Occipital lobe (tissue), 1 donor: ENCODE measurements at regions not wholly inside any gene's neighbourhood (a gene's known extent, or its start where the extent isn't known, plus 50 kb on each side); places are given as distances from the start of the nearest gene placed in this dataset.

Experiments used
- DNase-seq: peaks from one replicate; lab custom pipeline; 2025; lab: John Stamatoyannopoulos, UW

- no peak for DNase-seq
Measured at GRCh38 chr6:113630738-113631535, 226.2 kb upstream of the MARCKS start.

GRCh38 chr6:113631666-113632065 lies 225.5 kb upstream of the MARCKS start:
- DNase-seq = no peak

GRCh38 chr6:113632220-113632864 lies 224.8 kb upstream of the MARCKS start:
- no peak for DNase-seq

- DNase-seq = no peak
Measured at GRCh38 chr6:113633638-113634037, 223.5 kb upstream of the MARCKS start.

- no peak for DNase-seq
Measured at GRCh38 chr6:113634352-113635163, 222.6 kb upstream of the MARCKS start.

GRCh38 chr6:113635222-113635986 lies 221.7 kb upstream of the MARCKS start:
- DNase-seq = no peak

- no peak for DNase-seq
Measured at GRCh38 chr6:113636357-113636824, 220.8 kb upstream of the MARCKS start.

GRCh38 chr6:113640051-113640450 lies 217.1 kb upstream of the MARCKS start:
- DNase-seq = no peak

GRCh38 chr6:113642001-113642713 lies 215.0 kb upstream of the MARCKS start:
- no peak for DNase-seq

GRCh38 chr6:113642714-113643406 lies 214.3 kb upstream of the MARCKS start:
- DNase-seq = no peak

- no peak for DNase-seq
Measured at GRCh38 chr6:113643407-113643770, 213.8 kb upstream of the MARCKS start.

- DNase-seq = no peak
Measured at GRCh38 chr6:113644861-113645575, 212.1 kb upstream of the MARCKS start.

GRCh38 chr6:113645576-113645970 lies 211.6 kb upstream of the MARCKS start:
- no peak for DNase-seq

GRCh38 chr6:113645986-113646385 lies 211.2 kb upstream of the MARCKS start:
- no peak for DNase-seq

GRCh38 chr6:113646701-113647100 lies 210.4 kb upstream of the MARCKS start:
- no peak for DNase-seq

GRCh38 chr6:113647143-113647889 lies 209.8 kb upstream of the MARCKS start:
- DNase-seq = no peak

- DNase-seq = no peak
Measured at GRCh38 chr6:113648698-113649097, 208.4 kb upstream of the MARCKS start.

- no peak for DNase-seq
Measured at GRCh38 chr6:113649276-113649675, 207.9 kb upstream of the MARCKS start.
